ENCODE measurements at regions not wholly inside any gene's neighbourhood (a gene's known extent, or its start where the extent isn't known, plus 50 kb on each side); places are given as distances from the start of the nearest gene placed in this dataset.

DNA sequence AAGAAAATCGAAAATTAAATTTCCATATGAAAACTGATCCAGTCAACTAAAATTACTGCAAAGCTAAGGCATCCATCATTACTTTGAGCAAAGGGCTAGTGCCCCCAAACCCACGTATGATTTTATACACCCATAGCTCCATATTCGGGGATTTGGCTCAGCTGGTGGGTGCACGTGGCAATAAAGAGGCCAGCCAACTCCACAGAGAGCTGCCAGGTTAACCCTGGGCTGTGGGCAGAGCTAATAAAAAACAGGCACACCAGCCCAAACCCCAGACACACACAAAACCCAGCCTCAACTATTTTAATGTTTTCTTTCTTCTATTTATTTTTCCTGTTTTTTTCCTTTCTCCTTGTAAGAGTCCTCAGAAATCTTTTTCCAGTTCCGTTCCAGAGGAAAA, 151.3 kb upstream of the SOX11 start:
- no peak for DNase-seq (ENCODE audit: low read depth)
- TF ChIP-seq, protein P1, sequence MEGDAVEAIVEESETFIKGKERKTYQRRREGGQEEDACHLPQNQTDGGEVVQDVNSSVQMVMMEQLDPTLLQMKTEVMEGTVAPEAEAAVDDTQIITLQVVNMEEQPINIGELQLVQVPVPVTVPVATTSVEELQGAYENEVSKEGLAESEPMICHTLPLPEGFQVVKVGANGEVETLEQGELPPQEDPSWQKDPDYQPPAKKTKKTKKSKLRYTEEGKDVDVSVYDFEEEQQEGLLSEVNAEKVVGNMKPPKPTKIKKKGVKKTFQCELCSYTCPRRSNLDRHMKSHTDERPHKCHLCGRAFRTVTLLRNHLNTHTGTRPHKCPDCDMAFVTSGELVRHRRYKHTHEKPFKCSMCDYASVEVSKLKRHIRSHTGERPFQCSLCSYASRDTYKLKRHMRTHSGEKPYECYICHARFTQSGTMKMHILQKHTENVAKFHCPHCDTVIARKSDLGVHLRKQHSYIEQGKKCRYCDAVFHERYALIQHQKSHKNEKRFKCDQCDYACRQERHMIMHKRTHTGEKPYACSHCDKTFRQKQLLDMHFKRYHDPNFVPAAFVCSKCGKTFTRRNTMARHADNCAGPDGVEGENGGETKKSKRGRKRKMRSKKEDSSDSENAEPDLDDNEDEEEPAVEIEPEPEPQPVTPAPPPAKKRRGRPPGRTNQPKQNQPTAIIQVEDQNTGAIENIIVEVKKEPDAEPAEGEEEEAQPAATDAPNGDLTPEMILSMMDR (IDR thresholded peaks at IDR 0.05; ENCODE audit: insufficient read depth, low read length) = no peak
- no peak overlapping the region for H3K4me3 ChIP-seq (ENCODE audit: low read depth, low read length)

DNA sequence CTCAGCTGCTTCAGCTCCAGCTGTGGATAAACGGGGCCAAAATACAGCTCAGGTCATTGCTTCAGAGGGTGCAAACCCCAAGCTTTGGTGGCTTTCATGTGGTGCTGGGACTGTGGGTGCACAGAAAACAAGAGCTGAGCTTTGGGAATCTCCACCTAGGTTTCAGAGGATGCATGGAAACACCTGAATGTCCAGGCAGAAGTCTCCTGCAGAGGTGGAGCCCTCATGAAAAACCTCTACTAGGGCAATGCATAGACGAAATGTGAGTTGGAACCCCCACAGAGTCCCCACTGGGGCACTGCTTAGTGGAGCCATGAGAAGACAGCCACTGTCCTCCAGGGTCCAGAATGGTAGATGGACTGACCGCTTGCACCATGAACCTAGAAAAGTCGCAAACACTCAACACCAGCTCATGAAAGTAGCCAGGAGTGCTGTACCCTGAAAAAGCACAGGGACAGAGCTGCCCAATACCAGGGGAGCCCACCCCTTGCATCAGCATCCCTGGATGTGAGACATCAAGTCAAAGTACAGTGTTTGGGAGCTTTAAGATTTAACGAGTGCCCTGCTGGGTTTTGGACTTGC, 147.9 kb upstream of the SOX11 start:
- DNase-seq (ENCODE audit: low read depth) = no peak
- no peak overlapping the region for H3K4me3 ChIP-seq (ENCODE audit: low read depth, low read length)
- TF ChIP-seq, protein P1 (IDR thresholded peaks at IDR 0.05; ENCODE audit: insufficient read depth, low read length) = no peak

DNA sequence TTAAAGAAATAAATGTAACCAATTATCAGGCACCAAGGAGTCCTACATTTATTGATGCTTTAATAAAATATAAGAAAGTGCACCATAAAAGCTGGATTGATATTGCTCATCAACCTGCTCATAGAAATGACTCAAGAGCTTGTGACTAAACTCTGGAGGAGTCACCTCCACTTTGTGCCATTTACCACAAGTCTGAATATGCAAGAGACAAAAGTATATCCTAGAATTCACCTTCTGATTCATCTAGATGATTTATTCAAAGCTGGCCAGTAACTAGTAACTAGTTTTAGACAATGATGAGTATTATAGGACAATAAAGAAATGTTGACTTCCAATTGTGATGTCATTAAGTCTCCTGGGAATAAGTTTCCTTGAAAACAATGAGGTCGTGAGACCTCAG, 146.0 kb upstream of the SOX11 start:
- no peak for DNase-seq (ENCODE audit: low read depth)
- H3K4me3 ChIP-seq (ENCODE audit: low read depth, low read length) = no peak overlapping the region
- TF ChIP-seq, protein P1 (IDR thresholded peaks at IDR 0.05; ENCODE audit: insufficient read depth, low read length) = no peak

DNA sequence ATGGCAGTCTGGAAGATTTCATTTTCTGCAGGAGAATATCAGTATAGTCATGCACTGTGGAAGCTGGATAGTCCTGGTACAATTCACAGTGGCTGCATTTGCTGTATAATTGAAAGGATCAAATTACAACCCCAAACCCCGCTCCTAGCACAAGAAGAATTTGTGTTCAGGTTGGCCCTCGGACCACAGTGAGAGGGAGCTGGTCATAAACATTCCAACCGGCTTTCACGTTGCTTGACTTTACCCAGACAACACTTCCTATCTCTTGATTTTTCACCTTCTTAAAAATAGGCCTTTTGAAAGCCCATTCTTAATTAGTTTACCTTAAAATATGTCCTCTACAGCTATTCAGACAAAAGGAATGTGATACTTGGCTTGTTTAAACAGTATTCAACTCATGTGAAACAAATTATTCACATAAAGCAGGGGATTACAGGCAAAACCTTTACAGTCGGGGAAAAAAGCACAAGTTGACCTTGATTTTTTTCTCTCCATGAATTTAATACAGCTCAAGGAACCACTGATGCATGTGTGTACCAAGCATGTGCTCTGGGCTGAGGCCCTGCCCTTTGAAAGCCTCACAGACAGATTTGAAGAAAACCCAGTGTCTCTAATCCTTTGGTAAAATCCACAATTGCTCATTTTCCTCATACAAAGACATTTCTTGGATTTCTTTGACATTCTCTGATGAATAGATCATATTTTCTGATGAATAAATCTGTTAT, 143.0 kb upstream of the SOX11 start:
- TF ChIP-seq, protein P1 (IDR thresholded peaks at IDR 0.05; ENCODE audit: insufficient read depth, low read length) = no peak
- H3K4me3 ChIP-seq (ENCODE audit: low read depth, low read length) = no peak overlapping the region
- no peak for DNase-seq (ENCODE audit: low read depth)

DNA sequence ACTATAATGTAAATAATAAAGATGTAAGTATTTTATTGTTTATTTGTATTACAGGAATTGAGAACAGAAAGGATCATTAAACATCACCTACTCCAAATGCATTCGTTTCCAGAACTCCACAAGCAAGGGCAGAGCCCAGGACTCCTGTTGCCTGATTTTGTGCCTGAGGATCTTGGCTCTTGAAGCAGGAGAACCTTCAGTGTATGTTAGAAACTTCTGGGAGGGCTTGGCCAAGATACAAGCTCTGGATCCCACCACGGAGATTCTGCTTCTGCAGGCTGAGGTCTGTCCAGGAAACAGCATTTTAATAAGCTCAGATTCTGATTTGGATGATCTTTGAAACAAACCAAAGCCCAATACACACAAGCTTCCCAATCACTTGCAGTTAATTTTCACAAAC, 142.4 kb upstream of the SOX11 start:
- no peak for DNase-seq (ENCODE audit: low read depth)
- TF ChIP-seq, protein P1 (IDR thresholded peaks at IDR 0.05; ENCODE audit: insufficient read depth, low read length) = no peak
- H3K4me3 ChIP-seq (ENCODE audit: low read depth, low read length) = no peak overlapping the region

DNA sequence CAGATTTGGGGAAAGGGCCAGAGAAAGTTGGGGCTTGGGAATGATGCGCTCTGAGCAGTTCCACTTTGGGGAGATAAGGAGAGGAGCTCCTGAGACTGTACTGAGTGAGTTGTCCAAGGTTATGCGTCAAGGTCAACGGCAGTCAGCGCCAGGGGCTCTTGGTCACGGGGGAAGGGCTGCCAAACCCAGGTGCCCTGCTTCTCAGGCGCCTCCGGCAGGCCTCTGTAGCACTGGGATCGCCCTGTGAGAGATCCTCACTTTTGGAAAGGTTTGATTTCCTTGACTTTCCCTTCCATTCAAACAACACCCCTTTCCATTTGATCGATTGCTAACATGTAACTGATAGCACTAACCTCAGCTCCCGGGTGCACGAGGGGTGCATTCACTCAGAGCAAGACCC, 136.5 kb upstream of the SOX11 start:
- TF ChIP-seq, protein P1 (IDR thresholded peaks at IDR 0.05; ENCODE audit: insufficient read depth, low read length) = no peak
- no peak overlapping the region for H3K4me3 ChIP-seq (ENCODE audit: low read depth, low read length)
- DNase-seq (ENCODE audit: low read depth) = no peak
